Non-pigmented ciliary epithelial cell (primary cell): ENCODE measurements at regions not wholly inside any gene's neighbourhood (a gene's known extent, or its start where the extent isn't known, plus 50 kb on each side); places are given as distances from the start of the nearest gene placed in this dataset.

Experiments used
- DNase-seq: peaks from one replicate; pipeline ENCODE4 v3.0.0-alpha.2; 2010; ENCODE audit warnings: low read depth

- no peak for DNase-seq
Measured at GRCh38 chr11:71201936-71202597, 50.3 kb downstream of the SHANK2 start.

- DNase-seq, result no peak
Measured at GRCh38 chr11:71201231-71201630, 51.1 kb downstream of the SHANK2 start.

GRCh38 chr11:71200761-71201160 lies 51.6 kb downstream of the SHANK2 start:
- no peak for DNase-seq

GRCh38 chr11:71200172-71200716 lies 52.1 kb downstream of the SHANK2 start:
- DNase-seq, result no peak

GRCh38 chr11:71199226-71199820 lies 53.1 kb downstream of the SHANK2 start:
- no peak for DNase-seq

GRCh38 chr11:71198823-71199165 lies 53.6 kb downstream of the SHANK2 start:
- DNase-seq, result no peak

GRCh38 chr11:71198141-71198822 lies 54.1 kb downstream of the SHANK2 start:
- DNase-seq, result no peak

GRCh38 chr11:71197096-71197495 lies 55.3 kb downstream of the SHANK2 start:
- DNase-seq, result no peak

- no peak for DNase-seq
Measured at GRCh38 chr11:71194710-71195109, 57.7 kb downstream of the SHANK2 start.

- no peak for DNase-seq
Measured at GRCh38 chr11:71193431-71193830, 58.9 kb downstream of the SHANK2 start.

GRCh38 chr11:71192629-71193028 lies 59.7 kb downstream of the SHANK2 start:
- no peak for DNase-seq

- DNase-seq, result no peak
Measured at GRCh38 chr11:71191201-71191600, 61.2 kb downstream of the SHANK2 start.

GRCh38 chr11:71190551-71190950 lies 61.8 kb downstream of the SHANK2 start:
- no peak for DNase-seq

- DNase-seq, result no peak
Measured at GRCh38 chr11:71189768-71190315, 62.5 kb downstream of the SHANK2 start.

- no peak for DNase-seq
Measured at GRCh38 chr11:71188886-71189767, 63.2 kb downstream of the SHANK2 start.

- DNase-seq, result no peak
Measured at GRCh38 chr11:71188073-71188472, 64.3 kb downstream of the SHANK2 start.

GRCh38 chr11:71186806-71187205 lies 65.6 kb downstream of the SHANK2 start:
- no peak for DNase-seq

- no peak for DNase-seq
Measured at GRCh38 chr11:71185411-71185810, 67.0 kb downstream of the SHANK2 start.

- DNase-seq, result no peak
Measured at GRCh38 chr11:71184421-71185210, 67.8 kb downstream of the SHANK2 start.

GRCh38 chr11:71183878-71184277 lies 68.5 kb downstream of the SHANK2 start:
- no peak for DNase-seq
